HCT116 (cell line): ENCODE measurements at regions not wholly inside any gene's neighbourhood (a gene's known extent, or its start where the extent isn't known, plus 50 kb on each side); places are given as distances from the start of the nearest gene placed in this dataset.

Source experiments
- ATAC-seq: fragments of 200-7000 bp; cut with Tn5 transposase; 2 replicates; pipeline ENCODE4 v1.9.1; 2020; ENCODE audit warnings: mild to moderate bottlenecking, moderate library complexity
- BruUV-seq: library from RNA; stranded (reverse); fragments of 400-500 nt; replicated peaks from 2 replicates; lab custom pipeline; 2021; lab: Mats Ljungman, UMichigan
- CTCF ChIA-PET: fragments of 300-600 bp; sonication (Branson Sonifier 250); formaldehyde crosslinking; loops from one replicate; lab custom pipeline; 2021; ENCODE audit warnings: antibody characterized with exemption; lab: Charles Lee
- POLR2A ChIA-PET: fragments of 300-600, 350-600 bp; sonication (Branson Sonifier 250); formaldehyde crosslinking; loops from one replicate; lab custom pipeline; 2021; ENCODE audit warnings: antibody characterized with exemption; lab: Charles Lee
- RAD21 ChIA-PET, 2 experiments: fragments of 300-600 bp; sonication (Branson Sonifier 250); formaldehyde crosslinking; loops; one replicate each; lab custom pipeline; 2023; ENCODE audit warnings: low total read pairs in 2 of 2; ENCODE audit not compliant: uncharacterized antibody in 2 of 2, unreplicated experiment in 2 of 2, low non-redundant PET in 1 of 2; lab: Charles Lee
- DNase-seq: peaks from one replicate; pipeline ENCODE4 v3.0.0-alpha.2; 2010; ENCODE audit warnings: low read depth, low spot score
- H2AFZ ChIP-seq: fragments of 200-600 bp; shearing (Covaris generic), sonication (generic); 2 replicates; pipeline ENCODE4 v1.6.1; 2017; ENCODE audit warnings: low read depth, mixed run types, mixed read lengths, antibody characterized with exemption, low read length; ENCODE audit not compliant: poor library complexity, severe bottlenecking
- H3K27ac ChIP-seq: 2 replicates; pipeline ENCODE4 v1.5.1; 2012; ENCODE audit warnings: low read depth, low read length
- H3K27me3 ChIP-seq: fragments of 200-600 bp; sonication (generic); 2 replicates; pipeline ENCODE4 v1.6.1; 2016; ENCODE audit warnings: mixed run types, low read length, mixed read lengths; ENCODE audit not compliant: insufficient read depth
- H3K36me3 ChIP-seq, 2 experiments: fragments of 200-500 bp in 1 of 2; fragments of 200-600 bp in 1 of 2; sonication (Bioruptor generic) in 1 of 2; sonication (generic) in 1 of 2; 2 replicates each; pipeline versions ENCODE4 v1.5.1 to v1.6.1; 2014 to 2016; ENCODE audit warnings: low read length in 2 of 2, inconsistent platforms in 1 of 2, mixed read lengths in 1 of 2, mixed run types in 1 of 2; ENCODE audit not compliant: insufficient read depth in 2 of 2, control insufficient read depth in 1 of 2
- H3K4me1 ChIP-seq, 2 experiments: fragments of 200-600 bp in 1 of 2; sonication (generic) in 1 of 2; 2 replicates each; pipeline versions ENCODE4 v1.5.1 to v1.6.1; 2012 to 2017; ENCODE audit warnings: low read length in 2 of 2, inconsistent platforms in 1 of 2, mild to moderate bottlenecking in 1 of 2, mixed read lengths in 1 of 2, mixed run types in 1 of 2, moderate library complexity in 1 of 2; ENCODE audit not compliant: insufficient read depth in 2 of 2, control insufficient read depth in 1 of 2
- H3K4me2 ChIP-seq: fragments of 200-600 bp; sonication (generic); 2 replicates; pipeline ENCODE4 v1.6.1; 2017; ENCODE audit warnings: mixed run types, low read length, mixed read lengths
- H3K4me3 ChIP-seq, 2 experiments: fragments of 200-600 bp in 1 of 2; sonication (generic) in 1 of 2; replicated peaks in 1 of 2; 2 replicates each; pipeline ENCODE4 v1.5.1; 2011 to 2016; ENCODE audit warnings: low read length in 2 of 2, control low read depth in 1 of 2, low read depth in 1 of 2, mild to moderate bottlenecking in 1 of 2, mixed read lengths in 1 of 2, mixed run types in 1 of 2
- H3K79me2 ChIP-seq: fragments of 200-600 bp; sonication (generic); 2 replicates; pipeline ENCODE4 v1.6.1; 2017; ENCODE audit warnings: mild to moderate bottlenecking, mixed run types, low read length, moderate library complexity, mixed read lengths; ENCODE audit not compliant: insufficient read depth
- H3K9ac ChIP-seq: fragments of 200-600 bp; sonication (generic); 2 replicates; pipeline ENCODE4 v1.6.1; 2016; ENCODE audit warnings: low read length, mixed read lengths
- H3K9me2 ChIP-seq: fragments of 200-600 bp; sonication (generic), shearing (Covaris generic); 2 replicates; pipeline ENCODE4 v1.6.1; 2017; ENCODE audit warnings: mixed run types, mild to moderate bottlenecking, moderate library complexity; ENCODE audit not compliant: insufficient read depth
- H3K9me3 ChIP-seq, 2 experiments: fragments of 200-500 bp in 1 of 2; fragments of 200-600 bp in 1 of 2; sonication (Bioruptor generic) in 1 of 2; sonication (generic) in 1 of 2; 2 replicates each; pipeline ENCODE4 v1.6.1; 2014 to 2017; ENCODE audit warnings: low read length in 2 of 2, mixed read lengths in 2 of 2, inconsistent platforms in 1 of 2, low read depth in 1 of 2, mild to moderate bottlenecking in 1 of 2, mixed run types in 1 of 2, moderate library complexity in 1 of 2; ENCODE audit not compliant: control insufficient read depth in 1 of 2, insufficient read depth in 1 of 2
- H4K20me1 ChIP-seq: fragments of 200-600 bp; sonication (generic), shearing (Covaris generic); 2 replicates; pipeline ENCODE4 v1.6.1; 2017; ENCODE audit warnings: mixed run types, mild to moderate bottlenecking, moderate library complexity; ENCODE audit not compliant: insufficient read depth
- CEBPB ChIP-seq: IDR thresholded peaks from 2 replicates; pipeline ENCODE4 v1.6.1; 2012; ENCODE audit warnings: low read depth
- EGR1 ChIP-seq: IDR thresholded peaks from 2 replicates; pipeline ENCODE4 v1.6.1; 2012; ENCODE audit warnings: low read depth
- EZH2 ChIP-seq: fragments of 200-600 bp; sonication (generic); IDR thresholded peaks from 2 replicates; pipeline ENCODE4 v1.6.1; 2017; ENCODE audit warnings: antibody characterized with exemption, mixed run types
- EZH2phosphoT487 ChIP-seq: fragments of 200-600 bp; IDR thresholded peaks from 2 replicates; pipeline ENCODE4 v1.6.1; 2018; ENCODE audit warnings: antibody characterized with exemption, borderline replicate concordance
- JUND ChIP-seq: IDR thresholded peaks from 2 replicates; pipeline ENCODE4 v1.6.1; 2012
- RAD21 ChIP-seq: IDR thresholded peaks from 2 replicates; pipeline ENCODE4 v1.6.1; 2012; ENCODE audit warnings: low read depth, mild to moderate bottlenecking
- REST ChIP-seq: IDR thresholded peaks from 2 replicates; pipeline ENCODE4 v1.6.1; 2012; ENCODE audit warnings: low read depth
- SIN3A ChIP-seq: IDR thresholded peaks from 2 replicates; pipeline ENCODE4 v1.6.1; 2012; ENCODE audit warnings: low read depth
- SRF ChIP-seq: IDR thresholded peaks from 2 replicates; pipeline ENCODE4 v1.6.1; 2012; ENCODE audit warnings: low read depth
- TCF7L2 ChIP-seq: IDR thresholded peaks from 2 replicates; pipeline ENCODE4 v1.7.0; 2011; ENCODE audit warnings: borderline replicate concordance, inconsistent platforms; ENCODE audit not compliant: insufficient read depth, insufficient read length; ENCODE audit errors: extremely low read depth
- ZFX ChIP-seq: fragments of 450-650 bp; IDR thresholded peaks from 2 replicates; pipeline ENCODE4 v1.6.1; 2017
- ZNF274 ChIP-seq: fragments of 200-500 bp; sonication (Bioruptor generic); IDR thresholded peaks from 2 replicates; pipeline ENCODE4 v1.6.1; 2014; ENCODE audit warnings: mild to moderate bottlenecking, low read depth, low read length, inconsistent platforms
- intact Hi-C: fragments of 100-400 bp; cut with micrococcal nuclease; formaldehyde crosslinking; loops from 2 replicates; pipeline ENCODE4 v1.10.0; 2022

- no TSS peak for BruUV-seq
- no peaks in the 10 kb centered on the region for H3K4me1 ChIP-seq
- no peak for DNase-seq
- POLR2A ChIA-PET = no interaction called here
- H3K9me3 ChIP-seq = peaks cover 12 to 26% of the 10 kb centered on the region in 2 experiments; a peak in 2 of 4 replicates
- H2AFZ ChIP-seq = no peak overlapping the region
- no peaks in the 10 kb centered on the region for H3K79me2 ChIP-seq
- H3K4me3 ChIP-seq = no peak overlapping the region
- RAD21 ChIA-PET = no interaction called here
- no peak for ATAC-seq
- H3K36me3 ChIP-seq = no peaks in the 10 kb centered on the region
- CTCF ChIA-PET = no interaction called here
- no peaks in the 10 kb centered on the region for H4K20me1 ChIP-seq
- H3K4me2 ChIP-seq = no peak overlapping the region
- H3K27me3 ChIP-seq = no peaks in the 10 kb centered on the region
- H3K9ac ChIP-seq = no peak overlapping the region
- no peaks in the 10 kb centered on the region for H3K9me2 ChIP-seq
- TF ChIP-seq RAD21 (no peak), TCF7L2 (no peak), ZFX (no peak), EZH2phosphoT487 (no peak)
- TF ChIP-seq, all 23 proteins: peak for 0
- intact Hi-C loops = no loop called here
- no peak overlapping the region for H3K27ac ChIP-seq
Measured at GRCh38 chr14:85409481-85410210, 120.3 kb upstream of the FLRT2 start.

GRCh38 chr14:85412756-85413155 is 117.2 kb upstream of the FLRT2 start:
- no peaks in the 10 kb centered on the region for H3K9me2 ChIP-seq

More at GRCh38 chr14:85412756-85413155, 117.2 kb upstream of the FLRT2 start:
- POLR2A ChIA-PET = no interaction called here
- TF ChIP-seq CEBPB (no peak), EGR1 (no peak), EZH2 (no peak), RAD21 (no peak), REST (no peak), SRF (no peak), JUND (no peak), TCF7L2 (no peak), ZNF274 (no peak), SIN3A (no peak)
- BruUV-seq = no TSS peak
- no peaks in the 10 kb centered on the region for H3K4me1 ChIP-seq
- peaks cover 17 to 31% of the 10 kb centered on the region in 2 experiments; a peak in 3 of 4 replicates for H3K9me3 ChIP-seq
- intact Hi-C loops = no loop called here
- no peak overlapping the region for H3K27ac ChIP-seq
- H3K4me3 ChIP-seq = no peak overlapping the region
- no peaks in the 10 kb centered on the region for H3K27me3 ChIP-seq
- no peak overlapping the region for H2AFZ ChIP-seq
- DNase-seq (no peak), ATAC-seq (no peak)
- CTCF ChIA-PET = no interaction called here
- H3K4me2 ChIP-seq = no peak overlapping the region
- no peaks in the 10 kb centered on the region for H3K36me3 ChIP-seq
- no peaks in the 10 kb centered on the region for H4K20me1 ChIP-seq
- no peak overlapping the region for H3K9ac ChIP-seq
- RAD21 ChIA-PET = no interaction called here
- H3K79me2 ChIP-seq = no peaks in the 10 kb centered on the region
